ENCODE measurements at regions not wholly inside any gene's neighbourhood (a gene's known extent, or its start where the extent isn't known, plus 50 kb on each side); places are given as distances from the start of the nearest gene placed in this dataset.

DNA sequence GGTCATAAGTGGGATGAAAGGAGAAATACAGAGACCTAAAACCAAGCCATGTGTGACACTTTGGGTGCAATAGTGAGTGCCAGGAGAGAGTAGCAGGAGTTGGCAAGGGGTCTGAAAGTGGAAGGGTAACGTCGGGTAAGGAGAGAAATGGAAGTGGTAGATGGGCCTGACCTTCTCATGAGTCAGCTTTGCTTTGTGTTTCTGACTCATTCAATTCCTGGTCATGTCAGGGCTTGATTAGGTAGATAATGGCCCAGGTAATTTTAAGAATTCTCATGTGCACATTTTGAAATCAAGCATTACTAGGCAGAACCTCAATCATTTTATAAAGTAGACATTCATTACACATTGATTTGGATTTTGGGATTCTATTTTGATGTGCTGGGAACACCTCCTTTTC is 262.5 kb downstream of the SOX2 start:
- Histone ChIP-seq H3K27ac (ENCODE audit: low read depth, low read length) (no peak overlapping the region), H3K79me2 (ENCODE audit: control insufficient read depth, insufficient read depth, low read length, poor library complexity) (no peaks in the 10 kb centered on the region), H2BK120ac (ENCODE audit: insufficient read depth, low read length, poor library complexity) (no peak overlapping the region), H3K79me1 (ENCODE audit: low read length) (no peaks in the 10 kb centered on the region), H2AK5ac (ENCODE audit: low read length) (no peak overlapping the region), H3K23ac (ENCODE audit: low read length) (no peak overlapping the region), H3K4me1 (ENCODE audit: control insufficient read depth in 1 of 2, insufficient read depth in 2 of 2, low read length in 2 of 2) (peaks cover 0 to 2% of the 10 kb centered on the region in 2 experiments), H3K9ac (ENCODE audit: low read length) (no peak overlapping the region), H4K91ac (ENCODE audit: low read depth, low read length) (no peak overlapping the region), H3K36me3 (ENCODE audit: control insufficient read depth in 1 of 2, insufficient read depth in 2 of 2, low read length in 2 of 2) (no peaks in the 10 kb centered on the region), H3K4me3 (ENCODE audit: low read depth, low read length) (no peak overlapping the region), H2BK12ac (ENCODE audit: low read length) (no peak overlapping the region), H3K9me3 (ENCODE audit: insufficient read depth, low read depth, low read length) (no peaks in the 10 kb centered on the region), H3K18ac (ENCODE audit: low read length) (no peak overlapping the region), H3K4ac (ENCODE audit: low read depth, low read length) (no peak overlapping the region), H4K12ac (ENCODE audit: low read depth, low read length) (no peak overlapping the region), H2AFZ (ENCODE audit: insufficient read depth, low read length, poor library complexity) (no peak overlapping the region), H2BK5ac (ENCODE audit: low read depth, low read length, poor library complexity) (no peak overlapping the region), H3K14ac (ENCODE audit: low read length) (no peak overlapping the region), H3K4me2 (ENCODE audit: low read length) (no peak overlapping the region), H4K8ac (ENCODE audit: low read depth, low read length) (no peak overlapping the region), H3K27me3 (ENCODE audit: insufficient read depth, low read length) (no peaks in the 10 kb centered on the region)
- no CpG with 5 or more reads among the region's 2 CpGs for WGBS (ENCODE audit: extremely low coverage, insufficient coverage, insufficient read length)
- peak; percentile 33 to 70 for DNase-seq

GRCh38 chr3:181976526-181976925 is 264.8 kb downstream of the SOX2 start:
- Histone ChIP-seq H3K18ac (ENCODE audit: low read length) (no peak overlapping the region), H3K36me3 (ENCODE audit: control insufficient read depth in 1 of 2, insufficient read depth in 2 of 2, low read length in 2 of 2) (no peaks in the 10 kb centered on the region), H3K79me1 (ENCODE audit: low read length) (no peaks in the 10 kb centered on the region), H3K4ac (ENCODE audit: low read depth, low read length) (no peak overlapping the region), H3K9ac (ENCODE audit: low read length) (no peak overlapping the region), H4K91ac (ENCODE audit: low read depth, low read length) (no peak overlapping the region), H2AK5ac (ENCODE audit: low read length) (no peak overlapping the region), H3K23ac (ENCODE audit: low read length) (no peak overlapping the region), H4K8ac (ENCODE audit: low read depth, low read length) (no peak overlapping the region), H4K12ac (ENCODE audit: low read depth, low read length) (no peak overlapping the region), H2BK120ac (ENCODE audit: insufficient read depth, low read length, poor library complexity) (no peak overlapping the region), H2AFZ (ENCODE audit: insufficient read depth, low read length, poor library complexity) (no peak overlapping the region), H2BK5ac (ENCODE audit: low read depth, low read length, poor library complexity) (no peak overlapping the region), H3K27me3 (ENCODE audit: insufficient read depth, low read length) (no peaks in the 10 kb centered on the region), H3K4me3 (ENCODE audit: low read depth, low read length) (no peak overlapping the region), H3K4me2 (ENCODE audit: low read length) (no peak overlapping the region), H3K4me1 (ENCODE audit: control insufficient read depth in 1 of 2, insufficient read depth in 2 of 2, low read length in 2 of 2) (peaks cover 0 to 2% of the 10 kb centered on the region in 2 experiments), H3K27ac (ENCODE audit: low read depth, low read length) (no peak overlapping the region), H3K79me2 (ENCODE audit: control insufficient read depth, insufficient read depth, low read length, poor library complexity) (no peaks in the 10 kb centered on the region), H3K9me3 (ENCODE audit: insufficient read depth, low read depth, low read length) (no peaks in the 10 kb centered on the region), H2BK12ac (ENCODE audit: low read length) (no peak overlapping the region), H3K14ac (ENCODE audit: low read length) (no peak overlapping the region)
- no CpG with 5 or more reads among the region's 1 CpG for WGBS (ENCODE audit: extremely low coverage, insufficient coverage, insufficient read length)
- no peak for DNase-seq

DNA sequence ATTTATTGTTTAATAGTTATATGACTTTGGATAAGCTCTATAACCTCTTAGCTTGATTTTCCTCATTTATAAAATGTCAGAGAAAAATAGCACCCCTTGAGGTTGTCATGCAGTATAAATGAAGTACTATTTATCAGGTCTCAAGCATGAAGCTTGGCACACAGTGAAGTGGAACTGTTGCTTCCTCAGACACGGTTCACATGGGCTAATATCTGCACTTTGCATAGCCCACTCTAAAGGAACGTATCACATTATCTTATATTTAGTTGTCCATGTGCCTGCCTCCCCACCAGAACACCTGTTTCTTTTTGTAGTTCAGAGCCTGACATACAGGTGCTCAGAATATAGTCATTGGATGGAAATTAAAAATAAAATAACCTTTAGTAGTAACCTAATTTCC is 273.7 kb downstream of the SOX2 start:
- H3K4ac ChIP-seq (ENCODE audit: low read depth, low read length) = no peak overlapping the region
- DNase-seq = no peak
- H3K14ac ChIP-seq (ENCODE audit: low read length) = no peak overlapping the region
- no peaks in the 10 kb centered on the region for H3K27me3 ChIP-seq (ENCODE audit: insufficient read depth, low read length)
- H3K36me3 ChIP-seq (ENCODE audit: control insufficient read depth in 1 of 2, insufficient read depth in 2 of 2, low read length in 2 of 2) = no peaks in the 10 kb centered on the region
- H3K9me3 ChIP-seq (ENCODE audit: insufficient read depth, low read depth, low read length) = no peaks in the 10 kb centered on the region
- no peak overlapping the region for H3K27ac ChIP-seq (ENCODE audit: low read depth, low read length)
- no peak overlapping the region for H3K18ac ChIP-seq (ENCODE audit: low read length)
- no peaks in the 10 kb centered on the region for H3K4me1 ChIP-seq (ENCODE audit: control insufficient read depth in 1 of 2, insufficient read depth in 2 of 2, low read length in 2 of 2)
- no peak overlapping the region for H2BK120ac ChIP-seq (ENCODE audit: insufficient read depth, low read length, poor library complexity)
- H3K4me2 ChIP-seq (ENCODE audit: low read length) = no peak overlapping the region
- no peak overlapping the region for H3K23ac ChIP-seq (ENCODE audit: low read length)
- H2BK5ac ChIP-seq (ENCODE audit: low read depth, low read length, poor library complexity) = no peak overlapping the region
- no peak overlapping the region for H2AK5ac ChIP-seq (ENCODE audit: low read length)
- no peak overlapping the region for H4K91ac ChIP-seq (ENCODE audit: low read depth, low read length)
- WGBS (ENCODE audit: extremely low coverage, insufficient coverage, insufficient read length) = no CpG with 5 or more reads among the region's 2 CpGs
- no peaks in the 10 kb centered on the region for H3K79me2 ChIP-seq (ENCODE audit: control insufficient read depth, insufficient read depth, low read length, poor library complexity)
- H3K79me1 ChIP-seq (ENCODE audit: low read length) = no peaks in the 10 kb centered on the region
- H4K12ac ChIP-seq (ENCODE audit: low read depth, low read length) = no peak overlapping the region
- H4K8ac ChIP-seq (ENCODE audit: low read depth, low read length) = no peak overlapping the region
- H3K4me3 ChIP-seq (ENCODE audit: low read depth, low read length) = no peak overlapping the region
- H3K9ac ChIP-seq (ENCODE audit: low read length) = no peak overlapping the region
- no peak overlapping the region for H2BK12ac ChIP-seq (ENCODE audit: low read length)
- no peak overlapping the region for H2AFZ ChIP-seq (ENCODE audit: insufficient read depth, low read length, poor library complexity)

DNA sequence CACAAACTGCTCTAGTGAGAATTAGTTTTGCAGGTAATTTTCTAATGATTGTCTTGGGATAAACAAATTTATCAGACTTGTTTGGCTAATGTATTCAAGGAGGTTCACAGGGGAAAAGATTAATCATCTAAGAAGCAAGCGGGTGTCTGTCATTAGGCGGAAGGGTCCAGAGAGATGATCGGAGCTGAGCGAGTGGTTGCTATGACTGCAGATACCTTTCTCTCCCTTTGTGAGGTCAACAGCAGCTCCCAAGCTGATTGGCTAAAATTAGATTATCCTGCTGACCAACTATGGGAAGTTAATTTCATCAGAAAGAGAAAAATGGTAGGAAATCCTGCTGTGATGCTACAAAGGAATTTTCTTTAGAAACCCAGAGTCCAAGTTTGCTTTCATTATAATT is 276.0 kb downstream of the SOX2 start:
- Histone ChIP-seq H3K27me3 (ENCODE audit: insufficient read depth, low read length) (no peaks in the 10 kb centered on the region), H3K79me2 (ENCODE audit: control insufficient read depth, insufficient read depth, low read length, poor library complexity) (no peaks in the 10 kb centered on the region), H3K14ac (ENCODE audit: low read length) (no peak overlapping the region), H3K18ac (ENCODE audit: low read length) (no peak overlapping the region), H3K4me1 (ENCODE audit: control insufficient read depth in 1 of 2, insufficient read depth in 2 of 2, low read length in 2 of 2) (no peaks in the 10 kb centered on the region), H2BK120ac (ENCODE audit: insufficient read depth, low read length, poor library complexity) (no peak overlapping the region), H4K12ac (ENCODE audit: low read depth, low read length) (no peak overlapping the region), H3K36me3 (ENCODE audit: control insufficient read depth in 1 of 2, insufficient read depth in 2 of 2, low read length in 2 of 2) (no peaks in the 10 kb centered on the region), H4K8ac (ENCODE audit: low read depth, low read length) (no peak overlapping the region), H2AK5ac (ENCODE audit: low read length) (no peak overlapping the region), H4K91ac (ENCODE audit: low read depth, low read length) (no peak overlapping the region), H2AFZ (ENCODE audit: insufficient read depth, low read length, poor library complexity) (no peak overlapping the region), H3K9ac (ENCODE audit: low read length) (no peak overlapping the region), H3K4me3 (ENCODE audit: low read depth, low read length) (no peak overlapping the region), H3K23ac (ENCODE audit: low read length) (no peak overlapping the region), H2BK5ac (ENCODE audit: low read depth, low read length, poor library complexity) (no peak overlapping the region), H3K4ac (ENCODE audit: low read depth, low read length) (no peak overlapping the region), H3K9me3 (ENCODE audit: insufficient read depth, low read depth, low read length) (no peaks in the 10 kb centered on the region), H3K4me2 (ENCODE audit: low read length) (no peak overlapping the region), H3K27ac (ENCODE audit: low read depth, low read length) (no peak overlapping the region), H2BK12ac (ENCODE audit: low read length) (no peak overlapping the region), H3K79me1 (ENCODE audit: low read length) (no peaks in the 10 kb centered on the region)
- WGBS (ENCODE audit: extremely low coverage, insufficient coverage, insufficient read length) = no CpG with 5 or more reads among the region's 4 CpGs
- DNase-seq = no peak
